ENCODE measurements at regions not wholly inside any gene's neighbourhood (a gene's known extent, or its start where the extent isn't known, plus 50 kb on each side); places are given as distances from the start of the nearest gene placed in this dataset.

GRCh38 chr6:109891924-109892323, 86.2 kb upstream of the GPR6 start:
- Mint-ChIP-seq H3K27me3 (ENCODE audit: insufficient read depth) (peaks cover 12% of the 10 kb centered on the region), H3K4me3 (no peak overlapping the region), H3K4me1 (ENCODE audit: low read depth) (peaks cover 6% of the 10 kb centered on the region; the same call in 1 of the 2 replicates), H3K9me3 (peaks cover 8% of the 10 kb centered on the region), H3K27ac (no peak overlapping the region), H3K36me3 (ENCODE audit: low read depth) (no peaks in the 10 kb centered on the region)
- TF ChIP-seq CTCF (IDR thresholded peaks at IDR 0.05) = no peak
- no peak for DNase-seq

GRCh38 chr6:109892451-109893435, 85.4 kb upstream of the GPR6 start:
- TF ChIP-seq CTCF (IDR thresholded peaks at IDR 0.05) = peak; percentile 27; the same call in 1 of the 2 replicates
- H3K9me3 Mint-ChIP-seq = peaks cover 8% of the 10 kb centered on the region
- no peaks in the 10 kb centered on the region for H3K36me3 Mint-ChIP-seq (ENCODE audit: low read depth)
- peaks cover 7% of the 10 kb centered on the region; the same call in 1 of the 2 replicates for H3K4me1 Mint-ChIP-seq (ENCODE audit: low read depth)
- H3K27me3 Mint-ChIP-seq (ENCODE audit: insufficient read depth) = peaks cover 16% of the 10 kb centered on the region
- no peak overlapping the region for H3K27ac Mint-ChIP-seq
- H3K4me3 Mint-ChIP-seq = no peak overlapping the region
- DNase-seq = no peak

- Mint-ChIP-seq H3K9me3 (peaks cover 8% of the 10 kb centered on the region), H3K36me3 (ENCODE audit: low read depth) (no peaks in the 10 kb centered on the region), H3K4me1 (ENCODE audit: low read depth) (peaks cover 7% of the 10 kb centered on the region; the same call in 1 of the 2 replicates), H3K27me3 (ENCODE audit: insufficient read depth) (peaks cover 22% of the 10 kb centered on the region), H3K4me3 (no peak overlapping the region), H3K27ac (no peak overlapping the region)
- DNase-seq = no peak
- TF ChIP-seq CTCF (IDR thresholded peaks at IDR 0.05) = no peak
Observed at GRCh38 chr6:109893606-109894005, 84.5 kb upstream of the GPR6 start.

- Mint-ChIP-seq H3K4me1 (ENCODE audit: low read depth) (peaks cover 7% of the 10 kb centered on the region; the same call in 1 of the 2 replicates), H3K4me3 (no peak overlapping the region), H3K9me3 (peaks cover 8% of the 10 kb centered on the region), H3K36me3 (ENCODE audit: low read depth) (no peaks in the 10 kb centered on the region), H3K27me3 (ENCODE audit: insufficient read depth) (peaks cover 23% of the 10 kb centered on the region), H3K27ac (no peak overlapping the region)
- TF ChIP-seq CTCF (IDR thresholded peaks at IDR 0.05) = no peak
- DNase-seq = no peak
Observed at GRCh38 chr6:109894181-109894580, 83.9 kb upstream of the GPR6 start.

- Mint-ChIP-seq H3K4me3 (peak overlapping the region; percentile 22), H3K9me3 (peaks cover 8% of the 10 kb centered on the region), H3K4me1 (ENCODE audit: low read depth) (peaks cover 7% of the 10 kb centered on the region; the same call in 1 of the 2 replicates), H3K27me3 (ENCODE audit: insufficient read depth) (peaks cover 27% of the 10 kb centered on the region), H3K36me3 (ENCODE audit: low read depth) (no peaks in the 10 kb centered on the region), H3K27ac (no peak overlapping the region)
- TF ChIP-seq CTCF (IDR thresholded peaks at IDR 0.05) = no peak
- peak; percentile 1 for DNase-seq
Observed at GRCh38 chr6:109896341-109896740, 81.8 kb upstream of the GPR6 start.
